Urothelium cell line (cell line): ENCODE measurements at regions not wholly inside any gene's neighbourhood (a gene's known extent, or its start where the extent isn't known, plus 50 kb on each side); places are given as distances from the start of the nearest gene placed in this dataset.
"Not testable (repeated sequence)": the region's sequence is repeated elsewhere in the genome, so short reads cannot be mapped to it uniquely, and the experiment has no call there.

Experiments used
- DNase-seq: peaks from one replicate; pipeline ENCODE4 v3.0.0; 2011; ENCODE audit warnings: low spot score, mixed read lengths
- FAIRE-seq: peaks from 2 replicates; lab custom pipeline; 2011; peaks lifted over from hg19 to GRCh38; lab: Jason Lieb, UNC

DNA sequence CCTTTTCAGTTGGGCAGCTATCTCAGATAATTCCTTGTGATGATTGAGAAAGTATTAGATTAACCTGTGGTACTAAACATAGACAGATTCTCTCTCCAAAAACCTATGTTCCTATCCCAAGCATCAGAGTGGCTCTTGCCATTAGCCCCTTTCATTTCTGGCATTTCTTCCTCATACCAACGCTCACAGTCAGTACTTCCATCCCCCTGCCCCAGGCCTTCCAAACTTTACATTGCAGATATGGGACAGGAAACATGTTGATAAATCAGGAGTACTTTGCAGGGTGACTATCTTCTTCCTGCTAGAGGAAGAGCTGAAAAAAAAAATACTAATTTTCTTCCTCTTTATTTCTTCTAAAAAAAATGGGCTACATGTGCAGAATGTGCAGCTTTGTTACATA, 442.6 kb upstream of the RGMB start:
- DNase-seq (no peak), FAIRE-seq (no peak)

DNA sequence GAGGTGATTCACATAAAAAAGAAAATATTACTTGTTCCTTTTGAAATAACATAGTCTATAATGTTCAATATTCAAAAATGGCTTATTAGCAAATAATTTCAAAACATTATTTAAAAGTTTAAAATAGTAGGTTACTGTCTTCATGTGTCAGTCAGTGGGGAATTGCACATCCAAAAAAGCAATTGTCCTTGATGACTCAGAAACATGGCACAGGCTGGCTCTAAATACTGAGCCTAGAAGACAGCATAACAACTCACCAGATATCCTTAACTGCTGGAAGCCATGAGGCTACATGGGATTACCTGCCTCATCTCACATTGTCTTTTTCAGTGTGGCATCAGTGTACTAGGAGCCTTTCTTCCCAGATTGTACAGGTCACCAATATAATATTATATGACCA, 439.5 kb upstream of the RGMB start:
- no peak for FAIRE-seq
- no peak for DNase-seq

DNA sequence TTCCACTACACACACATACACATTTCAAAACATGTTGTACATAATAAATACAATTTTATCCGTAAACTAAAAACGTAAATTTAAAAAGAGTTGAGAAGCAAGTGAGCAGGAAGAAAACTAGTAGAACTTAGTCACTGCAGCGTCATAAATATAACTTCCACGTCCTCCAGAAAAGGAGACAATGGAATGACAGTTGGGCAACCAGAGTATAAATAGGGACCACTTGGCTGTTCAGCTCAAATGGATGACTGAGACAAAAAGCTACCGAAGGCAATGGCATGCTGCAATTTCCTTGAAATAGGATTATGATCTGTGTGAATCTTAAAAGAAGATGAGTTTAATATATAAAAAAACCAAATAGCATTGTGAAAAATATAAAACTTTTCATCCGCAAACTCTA, 438.5 kb upstream of the RGMB start:
- no peak for FAIRE-seq
- DNase-seq = no peak

DNA sequence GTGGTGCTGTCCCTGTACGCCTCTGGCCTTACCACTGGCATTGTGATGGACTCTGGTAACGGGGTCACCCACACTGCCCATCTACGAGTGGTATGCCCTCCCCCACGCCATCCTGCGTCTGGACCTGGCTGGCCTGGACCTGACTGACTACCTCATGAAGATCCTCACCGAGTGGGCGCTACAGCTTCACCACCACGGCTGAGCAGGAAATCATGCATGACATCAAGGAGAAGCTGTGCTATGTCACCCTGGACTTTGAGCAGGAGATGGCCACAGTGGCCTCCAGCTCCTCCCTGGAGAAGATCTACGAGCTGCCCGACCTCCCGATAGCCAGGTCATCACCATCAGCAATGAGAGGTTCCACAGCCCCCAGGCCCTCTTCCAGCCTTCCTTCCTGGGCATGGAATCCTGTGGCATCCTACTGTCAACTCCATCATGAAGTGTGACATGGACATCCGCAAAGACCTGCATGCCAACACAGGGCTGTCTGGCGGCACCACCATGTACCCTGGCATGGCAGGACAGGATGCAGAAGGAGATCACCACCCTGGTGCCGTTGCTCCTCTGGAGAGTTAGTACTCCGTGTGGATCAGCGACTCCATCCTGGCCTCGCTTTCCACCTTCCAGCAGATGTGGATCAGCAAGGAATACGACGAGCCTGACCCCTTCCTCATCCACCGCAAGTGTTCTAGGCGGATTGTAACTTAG, 434.2 kb upstream of the RGMB start:
- DNase-seq (no peak), FAIRE-seq (no peak)

GRCh38 chr5:98341038-98342032, 432.1 kb upstream of the RGMB start:
- DNase-seq = no peak
- no peak for FAIRE-seq

DNA sequence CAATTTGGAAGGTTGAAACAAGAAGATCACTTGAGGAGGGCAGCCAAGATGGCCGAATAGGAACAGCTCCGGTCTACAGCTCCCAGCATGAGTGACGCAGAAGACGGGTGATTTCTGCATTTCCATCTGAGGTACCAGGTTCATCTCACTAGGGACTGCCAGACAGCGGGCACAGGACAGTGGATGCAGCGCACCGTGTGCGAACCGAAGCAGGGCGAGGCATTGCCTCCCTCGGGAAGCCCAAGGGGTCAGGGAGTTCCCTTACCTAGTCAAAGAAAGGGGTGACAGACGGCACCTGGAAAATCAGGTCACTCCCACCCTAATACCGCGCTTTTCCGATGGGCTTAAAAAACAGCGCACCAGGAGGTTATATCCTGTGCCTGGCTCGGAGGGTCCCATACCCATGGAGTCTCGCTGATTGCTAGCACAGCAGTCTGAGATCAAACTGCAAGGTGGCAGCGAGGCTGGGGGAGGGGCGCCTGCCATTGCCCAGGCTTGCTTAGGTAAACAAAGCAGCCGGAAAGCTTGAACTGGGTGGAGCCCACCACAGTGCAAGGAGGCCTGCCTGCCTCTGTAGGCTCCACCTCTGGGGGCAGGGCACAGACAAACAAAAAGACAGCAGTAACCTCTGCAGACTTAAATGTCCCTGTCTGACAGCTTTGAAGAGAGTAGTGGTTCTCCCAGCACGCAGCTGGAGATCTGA, 430.4 kb upstream of the RGMB start:
- FAIRE-seq, DNase-seq: not testable (repeated sequence)

DNA sequence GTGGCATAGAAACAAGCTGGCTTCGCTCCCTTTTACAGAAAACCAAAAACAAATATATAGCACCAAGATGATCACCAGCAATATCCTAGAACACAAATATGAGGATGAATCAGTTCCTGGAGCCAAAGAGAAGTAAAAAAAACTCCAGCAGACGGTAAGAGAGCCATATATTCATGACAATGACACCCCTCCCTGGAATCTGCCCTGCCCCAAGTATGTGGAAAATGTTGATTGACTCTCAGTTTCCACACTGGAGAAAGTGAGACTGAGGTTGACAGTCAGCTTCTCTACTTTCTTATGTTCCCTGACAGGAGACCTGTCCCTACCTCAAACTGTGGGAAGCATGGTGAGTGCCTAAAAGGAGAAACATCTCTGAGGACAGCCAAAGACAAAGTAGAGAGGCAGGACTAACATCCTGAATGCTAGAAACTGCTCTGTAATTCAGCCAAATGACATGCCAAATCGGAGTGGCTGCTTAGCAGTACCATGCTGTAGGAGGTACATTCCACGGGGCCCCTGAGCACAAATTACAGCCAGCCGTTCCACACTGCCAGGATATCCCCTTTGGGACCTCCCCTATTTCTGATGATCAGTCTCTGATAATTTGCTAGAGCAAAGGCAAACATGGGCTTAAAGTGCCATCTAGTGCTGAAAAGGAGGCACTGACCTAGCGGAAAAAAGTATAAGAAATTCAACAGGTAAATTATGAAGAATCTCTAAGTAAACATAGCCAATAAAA, 424.0 kb upstream of the RGMB start:
- DNase-seq (peak; percentile 23), FAIRE-seq (no peak)

- no peak for DNase-seq
Measured at GRCh38 chr5:98349990-98350365, 423.5 kb upstream of the RGMB start.

DNA sequence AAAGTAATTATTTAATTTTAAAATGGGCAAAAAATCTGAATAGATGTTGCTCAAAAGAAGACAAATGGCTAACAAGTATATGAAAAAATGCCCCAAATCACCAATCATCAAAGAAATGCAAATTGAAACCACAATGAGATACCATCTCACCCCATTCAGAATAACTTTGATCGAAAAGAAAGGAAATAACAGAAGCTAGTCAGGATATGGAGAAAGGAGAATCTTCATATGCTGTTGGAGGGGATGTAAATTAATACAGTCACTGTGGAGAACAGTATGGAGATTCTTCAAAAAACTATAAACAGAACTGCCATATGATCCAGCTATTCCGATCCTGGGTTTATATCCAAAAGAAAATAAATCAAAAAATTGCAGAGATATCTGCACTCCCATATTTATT, 418.5 kb upstream of the RGMB start:
- FAIRE-seq = no peak
- no peak for DNase-seq

More at GRCh38 chr5:98349990-98350365, 423.5 kb upstream of the RGMB start:
- FAIRE-seq = no peak

DNA sequence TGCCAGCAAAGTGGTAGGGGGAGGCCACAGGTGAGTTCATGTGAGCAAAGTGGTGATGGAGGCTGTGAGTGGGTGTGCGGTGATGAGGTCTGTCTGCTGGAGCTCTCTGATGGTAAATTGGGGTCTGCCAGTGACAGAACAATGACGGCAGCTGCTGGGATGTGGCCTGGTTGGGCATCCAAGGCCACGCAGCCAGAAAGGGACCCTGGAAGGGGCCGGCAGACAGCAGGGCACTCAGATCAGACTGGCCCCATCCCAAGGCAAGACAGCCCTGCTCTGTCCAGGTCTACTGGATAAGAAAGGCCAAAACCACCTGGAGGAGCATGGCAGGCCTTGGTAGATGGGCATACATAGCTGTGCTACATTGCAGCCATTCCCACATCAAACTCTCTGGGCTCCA, 412.9 kb upstream of the RGMB start:
- FAIRE-seq (no peak), DNase-seq (no peak)

DNA sequence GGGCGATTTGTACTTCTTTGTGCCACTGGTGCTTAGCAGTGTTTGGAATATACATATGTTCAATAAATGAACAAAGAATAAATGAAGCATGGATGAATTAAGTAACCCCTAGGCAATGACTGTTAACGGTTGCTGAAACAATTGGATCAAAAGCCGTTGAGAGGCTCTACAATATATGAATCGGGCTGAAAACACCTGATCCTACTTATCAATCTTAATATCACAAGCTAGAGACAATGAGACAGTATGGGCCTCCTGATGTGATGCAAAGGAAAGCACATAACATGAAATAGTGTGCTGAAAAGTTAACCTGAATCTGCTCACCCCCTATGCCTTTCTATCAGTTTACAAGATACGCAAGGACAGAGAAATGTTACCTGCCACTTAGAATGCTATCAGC, 410.3 kb upstream of the RGMB start:
- DNase-seq (no peak), FAIRE-seq (no peak)

DNA sequence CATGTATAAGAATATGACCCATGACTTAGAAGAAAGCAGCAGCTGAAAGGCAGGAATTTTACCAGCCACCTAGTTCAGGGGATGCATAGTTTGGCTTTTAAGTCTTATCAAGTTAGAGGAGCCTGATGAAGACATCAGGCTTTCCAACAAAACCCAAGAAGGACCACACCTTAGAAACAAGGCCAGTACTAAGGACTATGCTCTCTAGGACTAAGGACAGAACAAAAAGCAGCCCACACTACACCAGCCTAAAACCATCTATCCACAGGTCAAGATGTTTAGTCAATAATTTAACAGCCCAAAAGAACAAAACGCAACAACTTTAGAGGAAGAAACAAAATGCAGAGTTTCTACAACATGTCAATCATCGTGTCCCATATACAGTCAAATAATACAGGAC, 408.9 kb upstream of the RGMB start:
- no peak for FAIRE-seq
- DNase-seq = no peak

GRCh38 chr5:98365126-98365525, 408.3 kb upstream of the RGMB start:
- FAIRE-seq = no peak
- DNase-seq = no peak

- DNase-seq (no peak), FAIRE-seq (no peak)
Measured at GRCh38 chr5:98368141-98368540, 405.3 kb upstream of the RGMB start.

GRCh38 chr5:98372351-98372750, 401.1 kb upstream of the RGMB start:
- DNase-seq (no peak), FAIRE-seq (no peak)

DNA sequence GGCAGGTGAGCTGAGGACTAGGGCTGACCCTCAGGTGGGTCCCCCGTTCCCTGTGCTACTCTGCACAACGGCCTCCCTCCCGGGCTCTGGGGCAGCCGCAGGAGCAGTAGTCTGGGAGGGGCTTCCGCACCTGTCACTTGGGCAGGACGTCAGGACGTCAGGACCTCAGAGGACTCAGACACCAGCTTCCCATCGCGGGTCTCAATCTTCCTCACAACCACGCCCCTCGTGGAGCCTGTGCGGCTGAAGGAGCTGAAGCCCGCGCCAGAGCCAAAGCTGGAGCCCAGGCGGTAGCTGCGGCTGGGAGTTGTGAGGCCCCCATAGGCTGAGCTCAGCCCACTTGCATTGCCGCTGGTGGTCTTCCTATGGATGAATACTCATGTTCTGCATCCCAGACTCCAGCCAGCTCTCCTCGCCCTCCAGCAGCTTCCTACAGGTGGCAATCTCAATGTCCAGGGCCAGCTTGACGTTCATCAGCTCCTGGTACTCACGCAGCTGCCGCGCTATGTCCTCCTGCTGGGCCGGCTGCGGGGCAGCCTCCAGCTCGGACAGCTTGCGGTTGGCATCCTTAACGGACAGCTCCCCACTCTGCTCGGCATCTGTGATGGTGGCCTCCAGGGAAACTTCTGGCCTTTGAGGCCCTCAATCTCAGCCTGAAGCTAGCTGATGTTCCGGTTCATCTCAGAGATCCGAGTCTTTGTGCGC, 381.4 kb upstream of the RGMB start:
- DNase-seq (no peak), FAIRE-seq (no peak)

- FAIRE-seq, DNase-seq: not testable (repeated sequence)
Measured at GRCh38 chr5:98393205-98393604, 380.3 kb upstream of the RGMB start.

DNA sequence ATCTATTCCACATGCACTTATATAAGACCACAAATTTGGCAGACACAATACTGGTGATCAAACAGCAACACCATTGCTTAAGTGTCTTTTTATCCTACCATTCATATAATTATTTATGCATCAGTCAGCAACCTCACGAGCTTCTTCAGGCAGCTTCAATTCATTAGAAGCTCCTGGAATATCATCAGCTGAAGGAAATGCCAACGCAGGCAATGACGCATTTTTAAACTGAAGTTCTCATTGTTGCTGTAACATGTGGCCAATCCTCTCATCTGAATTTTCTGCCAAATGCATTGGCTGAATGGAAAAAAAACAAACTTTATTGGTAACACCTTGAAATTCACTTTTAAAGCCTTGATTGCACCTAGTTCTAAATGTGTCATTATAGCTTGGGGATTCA, 376.4 kb upstream of the RGMB start:
- DNase-seq (no peak), FAIRE-seq (no peak)

DNA sequence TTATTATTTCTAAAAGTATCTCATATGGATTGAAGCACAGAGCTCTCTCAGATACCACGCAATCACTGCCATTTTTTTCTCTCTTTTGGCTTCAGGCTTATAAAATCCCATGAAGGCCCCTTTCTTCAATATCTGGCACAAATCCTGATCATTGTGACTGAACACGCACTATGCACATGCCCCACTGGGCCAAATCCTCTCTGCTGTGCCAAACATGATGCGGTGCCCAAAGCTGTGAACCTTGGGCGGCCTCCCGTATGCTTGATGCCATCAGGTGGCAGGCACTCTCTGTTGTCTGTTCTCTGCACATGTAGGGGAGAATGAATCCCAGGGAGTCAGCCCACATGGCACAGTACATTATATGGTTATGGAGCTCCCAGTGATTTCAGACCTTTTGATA, 375.0 kb upstream of the RGMB start:
- FAIRE-seq (no peak), DNase-seq (no peak)

GRCh38 chr5:98401656-98402055, 371.8 kb upstream of the RGMB start:
- FAIRE-seq (no peak), DNase-seq (no peak)
